Caki2 (cell line): ENCODE measurements at regions not wholly inside any gene's neighbourhood (a gene's known extent, or its start where the extent isn't known, plus 50 kb on each side); places are given as distances from the start of the nearest gene placed in this dataset.
"Not testable (repeated sequence)": the region's sequence is repeated elsewhere in the genome, so short reads cannot be mapped to it uniquely, and the experiment has no call there.

Source experiments
- DNase-seq: peaks from one replicate; pipeline ENCODE4 v3.0.0-alpha.2; 2015; ENCODE audit warnings: low read depth
- in situ Hi-C: cut with HindIII; loops from 2 replicates; pipeline ENCODE4 v1.10.0; 2016; ENCODE audit warnings: low sequenced_read_pairs, low pct_unique_long_range_greater_than_20kb, mixed read lengths

DNA sequence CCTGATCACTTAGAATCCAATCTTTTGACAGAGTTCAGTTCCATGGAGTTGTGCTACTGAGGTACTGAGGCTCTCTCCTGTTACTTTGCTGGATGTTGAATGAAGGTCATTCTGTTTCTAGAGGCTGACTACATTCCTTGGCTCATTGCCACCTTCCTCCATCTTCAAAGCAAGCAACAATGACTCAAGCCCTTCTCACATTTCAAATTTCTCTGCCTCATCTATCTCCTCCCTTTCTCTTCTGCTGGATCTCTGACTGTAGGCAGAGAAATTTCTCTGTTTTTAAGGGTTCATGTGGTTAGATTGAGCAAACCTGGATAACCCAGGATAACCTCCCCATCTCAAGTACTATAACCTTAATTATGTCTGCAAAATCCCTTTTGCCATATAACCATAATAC is 775.4 kb downstream of the STPG2 start:
- in situ Hi-C loops: no loop called here
- peak; percentile 50 for DNase-seq

- in situ Hi-C loops: no loop called here
- no peak for DNase-seq
These were observed 772.7 kb downstream of the STPG2 start for GRCh38 chr4:97370568-97370967.

GRCh38 chr4:97374526-97374925 is 768.8 kb downstream of the STPG2 start:
- no peak for DNase-seq
- in situ Hi-C loops: no loop called here

- no peak for DNase-seq
These were observed 756.3 kb downstream of the STPG2 start for GRCh38 chr4:97386969-97387368.

DNA sequence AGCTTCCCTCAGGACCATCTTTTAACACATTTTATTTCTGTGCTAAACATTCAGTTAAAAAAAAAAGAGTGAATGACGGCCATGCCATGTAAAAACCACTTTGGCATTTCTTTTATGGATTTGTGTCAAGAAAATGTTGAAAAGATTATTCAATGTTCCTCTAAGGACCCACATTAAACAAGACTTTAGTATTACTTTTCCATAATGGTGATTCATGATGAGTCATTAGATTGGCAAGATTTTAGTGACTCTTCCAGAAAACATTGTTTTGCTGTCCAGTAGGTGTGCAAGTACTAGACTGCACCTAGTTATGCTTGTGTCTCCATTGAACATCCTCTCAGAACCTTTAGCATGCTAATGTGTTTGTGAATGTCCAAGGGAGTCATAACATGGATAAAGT is 748.6 kb downstream of the STPG2 start:
- peak; percentile 10 for DNase-seq
- in situ Hi-C loops: no loop called here

More at GRCh38 chr4:97386969-97387368, 756.3 kb downstream of the STPG2 start:
- in situ Hi-C loops: no loop called here

GRCh38 chr4:97396097-97396496 is 747.2 kb downstream of the STPG2 start:
- DNase-seq: no peak
- in situ Hi-C loops: no loop called here

DNA sequence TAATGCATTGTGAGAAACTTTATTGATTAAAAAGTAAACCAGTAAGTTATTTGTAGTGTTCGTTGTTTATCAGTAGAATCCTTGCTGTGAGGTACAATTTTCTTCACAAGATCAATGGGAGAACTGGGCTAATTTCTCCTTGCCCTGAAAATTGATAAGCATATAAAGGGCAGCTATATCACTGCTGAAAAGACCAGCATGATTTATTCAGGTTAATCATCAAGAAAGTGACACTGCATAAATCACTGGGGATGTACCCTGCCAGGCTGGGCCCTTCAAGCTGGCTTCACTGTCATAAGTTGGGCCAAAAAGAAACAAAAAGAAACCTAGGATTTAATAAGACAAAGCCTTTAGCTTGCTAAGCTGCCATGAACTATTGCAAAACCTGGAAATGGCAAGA is 746.7 kb downstream of the STPG2 start:
- in situ Hi-C loops: no loop called here
- DNase-seq: no peak

- peak; percentile 60 for DNase-seq
- in situ Hi-C loops: no loop called here
These were observed 738.3 kb downstream of the STPG2 start for GRCh38 chr4:97404876-97405523.

DNA sequence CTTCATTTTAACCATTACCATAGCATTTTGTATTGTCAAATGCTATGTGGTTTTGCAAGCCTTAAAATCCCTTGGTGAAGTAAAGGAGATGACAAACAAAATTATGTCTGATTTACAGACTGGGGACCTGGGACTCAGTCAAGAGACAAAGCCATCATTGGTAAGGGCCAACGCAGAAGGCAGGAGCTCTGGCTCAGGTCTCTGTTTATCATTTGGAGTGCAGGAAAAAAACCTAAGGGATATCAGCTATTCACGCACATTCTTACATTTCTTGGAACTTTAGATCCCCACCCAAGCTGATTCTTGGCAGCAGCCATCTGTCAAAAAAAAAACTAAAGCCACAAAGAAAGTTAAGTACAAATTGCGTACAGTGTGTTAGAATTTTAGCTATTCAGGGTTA is 731.9 kb downstream of the STPG2 start:
- in situ Hi-C loops: no loop called here

GRCh38 chr4:97412331-97412730 is 730.9 kb downstream of the STPG2 start:
- in situ Hi-C loops: no loop called here
- no peak for DNase-seq

More for the DNA sequence above, 731.9 kb downstream of the STPG2 start:
- DNase-seq: no peak

- no peak for DNase-seq
- in situ Hi-C loops: no loop called here
These were observed 729.1 kb downstream of the STPG2 start for GRCh38 chr4:97414161-97414560.

DNA sequence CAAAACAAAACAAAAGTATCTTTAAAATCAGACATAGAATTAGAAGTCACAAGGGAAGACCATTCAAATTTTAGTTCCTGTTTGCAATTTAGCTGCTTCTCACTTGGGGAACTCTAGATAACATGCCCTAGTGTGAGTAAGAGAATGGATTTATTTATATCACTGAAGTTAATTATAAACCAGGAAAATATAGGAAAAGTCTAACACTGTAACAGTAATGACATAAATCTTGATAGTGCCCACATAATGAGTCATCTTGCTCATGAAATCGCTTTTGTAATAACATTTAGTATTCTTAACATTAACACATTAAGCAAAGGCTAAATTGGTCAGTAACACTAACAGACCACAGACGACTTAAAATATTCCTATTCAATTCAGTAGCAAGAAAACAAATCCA is 710.7 kb downstream of the STPG2 start:
- in situ Hi-C loops: no loop called here
- DNase-seq: peak; percentile 71

DNA sequence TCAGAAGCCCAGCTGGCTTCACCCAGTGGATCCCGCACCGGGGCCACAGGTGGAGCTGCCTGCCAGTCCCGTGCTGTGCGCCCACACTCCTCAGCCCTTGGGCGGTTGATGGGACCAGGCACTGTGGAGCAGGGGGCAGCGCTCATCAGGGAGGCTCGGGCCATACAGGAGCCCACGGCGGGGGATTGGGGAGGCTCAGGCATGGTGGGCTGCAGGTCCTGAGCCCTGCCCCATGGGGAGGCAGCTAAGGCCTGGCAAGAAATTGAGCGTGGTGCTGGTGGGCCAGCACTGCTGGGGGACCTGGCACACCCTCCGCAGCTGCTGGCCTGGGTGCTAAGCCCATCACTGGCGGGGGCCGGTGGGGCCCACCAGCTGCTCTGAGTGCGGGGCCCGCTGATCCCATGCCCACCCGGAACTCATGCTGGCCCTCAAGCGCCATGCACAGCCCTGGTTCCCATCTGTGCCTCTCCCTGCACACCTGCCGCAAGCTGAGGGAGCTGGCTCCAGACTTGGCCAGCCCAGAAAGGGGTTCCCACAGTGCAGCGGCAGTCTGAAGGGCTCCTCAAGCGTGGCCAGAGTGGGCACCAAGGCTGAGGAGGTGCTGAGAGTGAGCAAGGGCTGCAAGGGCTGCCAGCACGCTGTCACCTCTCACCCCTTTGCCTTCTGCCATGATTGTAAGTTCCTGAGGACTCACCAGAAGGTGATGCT is 705.1 kb downstream of the STPG2 start:
- in situ Hi-C loops, DNase-seq: not testable (repeated sequence)

- in situ Hi-C loops: no loop called here
- DNase-seq: no peak
These were observed 690.1 kb downstream of the STPG2 start for GRCh38 chr4:97453186-97453585.

GRCh38 chr4:97457253-97457652 is 686.0 kb downstream of the STPG2 start:
- DNase-seq: peak; percentile 58
- in situ Hi-C loops: no loop called here

GRCh38 chr4:97468272-97468671 is 675.0 kb downstream of the STPG2 start:
- in situ Hi-C loops: no loop called here

GRCh38 chr4:97475621-97476020 is 667.7 kb downstream of the STPG2 start:
- no peak for DNase-seq
- in situ Hi-C loops: no loop called here

More at GRCh38 chr4:97468272-97468671, 675.0 kb downstream of the STPG2 start:
- no peak for DNase-seq

GRCh38 chr4:97477974-97478373 is 665.3 kb downstream of the STPG2 start:
- no peak for DNase-seq
- in situ Hi-C loops: no loop called here

DNA sequence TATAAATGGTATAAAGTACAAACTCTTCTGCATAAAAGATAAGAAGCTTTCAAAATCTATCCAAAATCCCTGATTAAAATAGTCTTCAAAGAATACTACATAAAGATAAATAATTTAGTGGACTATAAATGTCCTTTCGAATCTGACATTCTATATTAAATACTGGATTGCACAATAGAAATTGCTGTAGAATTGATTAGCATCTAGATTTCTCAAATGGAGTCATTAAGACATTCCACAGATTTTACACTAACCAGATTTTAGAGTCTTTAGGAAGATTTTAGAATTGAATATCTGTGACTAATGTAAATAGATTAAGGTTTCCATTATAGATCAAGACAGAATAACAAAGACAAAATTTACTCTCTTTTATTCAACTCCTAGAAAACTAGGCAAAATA is 663.9 kb downstream of the STPG2 start:
- in situ Hi-C loops: no loop called here
- DNase-seq: no peak

- DNase-seq: no peak
- in situ Hi-C loops: no loop called here
These were observed 651.4 kb downstream of the STPG2 start for GRCh38 chr4:97491856-97492255.
